Activated CD4-positive, CD25-positive, alpha-beta regulatory T cell treated with anti-CD3 and anti-CD28 coated beads, Interleukin-2, amount 50 U/mL, for 16 hours (primary cell): ENCODE measurements at regions not wholly inside any gene's neighbourhood (a gene's known extent, or its start where the extent isn't known, plus 50 kb on each side); places are given as distances from the start of the nearest gene placed in this dataset.
"Not testable (repeated sequence)": the region's sequence is repeated elsewhere in the genome, so short reads cannot be mapped to it uniquely, and the experiment has no call there.

Experiments
- DNase-seq: peaks from one replicate; pipeline ENCODE4 v3.0.0-alpha.2; 2020; ENCODE audit warnings: low read depth, low spot score

- DNase-seq, result no peak
These were observed 137.0 kb upstream of the PREP start for GRCh38 chr6:105539911-105540310.

GRCh38 chr6:105537981-105538578 lies 135.2 kb upstream of the PREP start:
- DNase-seq, result no peak

- DNase-seq, result no peak
These were observed 134.1 kb upstream of the PREP start for GRCh38 chr6:105536961-105537360.

GRCh38 chr6:105533301-105533700 lies 130.4 kb upstream of the PREP start:
- DNase-seq, result no peak

GRCh38 chr6:105526225-105526872 lies 123.5 kb upstream of the PREP start:
- DNase-seq, result no peak

GRCh38 chr6:105522626-105523322 lies 119.9 kb upstream of the PREP start:
- DNase-seq, result no peak

- no peak for DNase-seq
These were observed 117.1 kb upstream of the PREP start for GRCh38 chr6:105519954-105520353.

- not testable (repeated sequence) for DNase-seq
These were observed 116.1 kb upstream of the PREP start for GRCh38 chr6:105518993-105519392.

- DNase-seq, result no peak
These were observed 112.2 kb upstream of the PREP start for GRCh38 chr6:105515054-105515453.

- no peak for DNase-seq
These were observed 111.4 kb upstream of the PREP start for GRCh38 chr6:105514306-105514705.

GRCh38 chr6:105511639-105512038 lies 108.8 kb upstream of the PREP start:
- DNase-seq, result no peak

- DNase-seq, result no peak
These were observed 107.9 kb upstream of the PREP start for GRCh38 chr6:105510746-105511145.

GRCh38 chr6:105509506-105510331 lies 106.8 kb upstream of the PREP start:
- no peak for DNase-seq

- no peak for DNase-seq
These were observed 104.9 kb upstream of the PREP start for GRCh38 chr6:105507811-105508210.

GRCh38 chr6:105504706-105505105 lies 101.8 kb upstream of the PREP start:
- no peak for DNase-seq

GRCh38 chr6:105503641-105504040 lies 100.8 kb upstream of the PREP start:
- DNase-seq, result no peak

- no peak for DNase-seq
These were observed 99.0 kb upstream of the PREP start for GRCh38 chr6:105501826-105502344.

GRCh38 chr6:105501246-105501645 lies 98.4 kb upstream of the PREP start:
- no peak for DNase-seq

GRCh38 chr6:105500693-105501092 lies 97.8 kb upstream of the PREP start:
- DNase-seq, result no peak

- no peak for DNase-seq
These were observed 97.0 kb upstream of the PREP start for GRCh38 chr6:105499931-105500330.

- no peak for DNase-seq
These were observed 96.4 kb upstream of the PREP start for GRCh38 chr6:105499136-105499870.
